ENCODE measurements at regions not wholly inside any gene's neighbourhood (a gene's known extent, or its start where the extent isn't known, plus 50 kb on each side); places are given as distances from the start of the nearest gene placed in this dataset.

GRCh38 chr5:38715696-38716095 is 130.1 kb upstream of the OSMR start:
- no peak overlapping the region for H2BK12ac ChIP-seq (ENCODE audit: insufficient read length, low read depth, low read length)
- no peak overlapping the region for H2BK120ac ChIP-seq (ENCODE audit: low read depth, low read length, poor library complexity, severe bottlenecking)
- H3K27ac Mint-ChIP-seq: no peak overlapping the region
- H4K8ac ChIP-seq (replicated peaks; ENCODE audit: insufficient read length, low read depth, low read length): no peak overlapping the region
- no peaks in the 10 kb centered on the region for H3K36me3 Mint-ChIP-seq (ENCODE audit: insufficient read depth in 1 of 3, low read depth in 3 of 3)
- H2BK15ac ChIP-seq (ENCODE audit: low read depth, low read length): no peak overlapping the region
- H2AFZ ChIP-seq (ENCODE audit: low read length): no peak overlapping the region
- no peaks in the 10 kb centered on the region for H3K79me2 ChIP-seq (ENCODE audit: insufficient read depth, low read length)
- WGBS (ENCODE audit: extremely low coverage, insufficient read length, low lambda C conversion rate): no CpG with 5 or more reads among the region's 1 CpG
- no peaks in the 10 kb centered on the region for H3K4me1 Mint-ChIP-seq
- H2BK20ac ChIP-seq (ENCODE audit: low read depth, low read length, poor library complexity, severe bottlenecking): no peak overlapping the region
- H3K4me3 Mint-ChIP-seq: no peak overlapping the region
- TF ChIP-seq CTCF (conservative IDR thresholded peaks at IDR 0.05): no peak
- H3K4me2 ChIP-seq (ENCODE audit: insufficient read depth, insufficient read length, low read length): no peak overlapping the region
- no peak overlapping the region for H3K23ac ChIP-seq (ENCODE audit: insufficient read length, low read depth, low read length)
- no peaks in the 10 kb centered on the region for H3K4me1 ChIP-seq (ENCODE audit: insufficient read depth, low read length)
- H3K9me3 ChIP-seq (ENCODE audit: control insufficient read depth, low read depth, low read length): no peaks in the 10 kb centered on the region
- H3K23me2 ChIP-seq (ENCODE audit: insufficient read length, low read depth, low read length, poor library complexity, severe bottlenecking): no peaks in the 10 kb centered on the region
- no peak overlapping the region for H4K91ac ChIP-seq (ENCODE audit: insufficient read length, low read depth, low read length)
- no peak overlapping the region for H3K9ac ChIP-seq (ENCODE audit: extremely low read depth, insufficient read length, low read length)
- H4K20me1 ChIP-seq (ENCODE audit: control insufficient read depth, insufficient read depth, insufficient read length): no peaks in the 10 kb centered on the region
- no peak overlapping the region for H2BK5ac ChIP-seq (ENCODE audit: insufficient read length, low read length)
- no peak overlapping the region for H3K14ac ChIP-seq (ENCODE audit: insufficient read depth, low read length)
- no peak overlapping the region for H3K27ac ChIP-seq (ENCODE audit: insufficient read length, low read depth, low read length)
- no peak overlapping the region for H3K4ac ChIP-seq (ENCODE audit: low read depth, low read length)
- no peaks in the 10 kb centered on the region for H3K9me3 Mint-ChIP-seq
- H3K18ac ChIP-seq (ENCODE audit: insufficient read length, low read depth, low read length): no peak overlapping the region
- H3K79me1 ChIP-seq (ENCODE audit: insufficient read depth, low read depth, low read length, poor library complexity, severe bottlenecking): no peaks in the 10 kb centered on the region
- no peak overlapping the region for H3T11ph ChIP-seq (ENCODE audit: low read length)
- H4K5ac ChIP-seq (ENCODE audit: insufficient read length, low read depth, low read length): no peak overlapping the region
- no peaks in the 10 kb centered on the region for H3K27me3 ChIP-seq (ENCODE audit: insufficient read depth, low read length)
- H3K27me3 Mint-ChIP-seq (ENCODE audit: low read depth): no peaks in the 10 kb centered on the region; the same call in 1 of the 2 replicates
- DNase-seq: no peak
- no peak overlapping the region for H2AK5ac ChIP-seq (ENCODE audit: insufficient read length, low read length)
- no peak overlapping the region for H3K56ac ChIP-seq (ENCODE audit: insufficient read length, low read depth, low read length)

Measured in H9 (cell line).